ENCODE measurements at regions not wholly inside any gene's neighbourhood (a gene's known extent, or its start where the extent isn't known, plus 50 kb on each side); places are given as distances from the start of the nearest gene placed in this dataset.

- FAIRE-seq, result no peak
- intact Hi-C loops (cut with DNase I), result no loop called here
- TF ChIP-seq CTCF (IDR thresholded peaks at IDR 0.05), result no peak
Measured at GRCh38 chr9:119701651-119702050, 332.4 kb upstream of the BRINP1 start.

DNA sequence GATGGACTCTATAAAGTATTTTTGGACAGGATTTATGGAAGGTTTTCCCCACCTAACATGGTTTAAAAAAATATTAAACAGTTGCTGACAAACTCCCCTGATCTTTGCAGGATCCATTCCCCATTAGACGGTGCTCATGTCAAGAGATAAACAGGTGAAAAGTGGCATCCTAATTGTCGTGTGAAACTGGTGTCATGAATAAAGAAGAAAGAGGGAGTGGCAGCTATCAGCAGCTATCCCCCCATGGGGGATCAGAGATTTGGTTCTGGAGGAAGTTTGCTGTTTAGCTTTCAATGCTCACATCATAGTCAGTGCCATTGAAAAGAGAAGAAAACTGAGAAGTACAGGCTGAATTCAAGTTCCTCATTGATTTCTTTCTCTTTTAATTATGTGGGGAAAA lies 329.3 kb upstream of the BRINP1 start:
- Histone ChIP-seq H3K36me3 (no peaks in the 10 kb centered on the region), H3K9me3 (no peaks in the 10 kb centered on the region), H3K4me3 (no peak overlapping the region), H3K4me1 (no peaks in the 10 kb centered on the region), H3K27ac (no peak overlapping the region), H3K27me3 (peaks cover 0 to 2% (median 0%) of the 10 kb centered on the region in 4 donors)
- no peak for ATAC-seq
- FAIRE-seq, result no peak
- 15 to 16% methylated on average over 2 of the region's 2 CpGs for WGBS, 2 donors
- no peak for DNase-seq
- no peak for TF ChIP-seq CTCF (IDR thresholded peaks at IDR 0.05)
- intact Hi-C loops (cut with DNase I), result no loop called here

More at GRCh38 chr9:119701651-119702050, 332.4 kb upstream of the BRINP1 start:
- Histone ChIP-seq H3K4me3 (no peak overlapping the region), H3K27ac (no peak overlapping the region), H3K9me3 (no peaks in the 10 kb centered on the region), H3K4me1 (no peaks in the 10 kb centered on the region), H3K36me3 (no peaks in the 10 kb centered on the region), H3K27me3 (peaks cover 0 to 2% (median 0%) of the 10 kb centered on the region in 4 donors)
- no peak for ATAC-seq
- WGBS, 2 donors, result 30 to 36% methylated on average over 1 of the region's 1 CpG
- no peak for DNase-seq

GRCh38 chr9:119697996-119698395 lies 328.8 kb upstream of the BRINP1 start:
- no peaks in the 10 kb centered on the region for H3K4me1 ChIP-seq
- DNase-seq, result no peak
- peaks cover 0 to 2% (median 0%) of the 10 kb centered on the region in 4 donors for H3K27me3 ChIP-seq
- ATAC-seq, result no peak
- no peaks in the 10 kb centered on the region for H3K36me3 ChIP-seq
- WGBS, 2 donors, result 4 to 7% methylated on average over 5 of the region's 5 CpGs
- FAIRE-seq, result no peak
- H3K9me3 ChIP-seq, result no peaks in the 10 kb centered on the region
- TF ChIP-seq CTCF (IDR thresholded peaks at IDR 0.05), result no peak
- H3K4me3 ChIP-seq, result no peak overlapping the region
- intact Hi-C loops (cut with DNase I), result no loop called here
- H3K27ac ChIP-seq, result no peak overlapping the region

DNA sequence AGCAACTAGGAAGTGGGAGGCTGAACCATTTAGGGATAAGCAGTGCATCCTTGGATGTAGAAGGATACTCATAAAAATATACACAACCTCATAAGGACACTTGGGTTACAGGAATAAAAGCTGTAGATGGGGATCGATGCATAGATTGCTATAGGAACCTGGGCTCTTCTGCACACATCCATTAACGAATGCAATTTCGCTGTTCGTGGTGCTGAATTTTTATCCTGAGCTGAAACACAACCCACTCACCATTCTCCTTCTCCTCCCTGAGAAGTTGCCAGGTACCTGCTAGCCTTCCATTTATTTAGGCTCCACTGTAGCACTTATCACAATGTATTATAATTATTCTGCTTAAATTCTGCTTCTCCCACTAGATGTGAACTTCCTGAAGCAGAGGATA lies 320.6 kb upstream of the BRINP1 start:
- H3K4me1 ChIP-seq, result no peaks in the 10 kb centered on the region
- H3K9me3 ChIP-seq, result no peaks in the 10 kb centered on the region
- DNase-seq, result no peak
- no peaks in the 10 kb centered on the region for H3K36me3 ChIP-seq
- intact Hi-C loops (cut with DNase I), result no loop called here
- no peak for FAIRE-seq
- no peak overlapping the region for H3K4me3 ChIP-seq
- H3K27me3 ChIP-seq, result no peaks in the 10 kb centered on the region
- no peak for TF ChIP-seq CTCF (IDR thresholded peaks at IDR 0.05)
- H3K27ac ChIP-seq, result no peak overlapping the region
- 2 to 15% methylated on average over 4 of the region's 4 CpGs for WGBS, 2 donors
- no peak for ATAC-seq

- WGBS, 2 donors, result 34 to 41% methylated on average over 3 of the region's 3 CpGs
- Histone ChIP-seq H3K9me3 (no peaks in the 10 kb centered on the region), H3K27me3 (no peaks in the 10 kb centered on the region), H3K27ac (no peak overlapping the region), H3K4me1 (no peaks in the 10 kb centered on the region), H3K4me3 (no peak overlapping the region), H3K36me3 (no peaks in the 10 kb centered on the region)
- DNase-seq (no peak), FAIRE-seq (no peak), ATAC-seq (no peak)
- TF ChIP-seq CTCF (IDR thresholded peaks at IDR 0.05), result no peak
- intact Hi-C loops (cut with DNase I), result no loop called here
Measured at GRCh38 chr9:119688547-119688946, 319.3 kb upstream of the BRINP1 start.
